ENCODE measurements at regions not wholly inside any gene's neighbourhood (a gene's known extent, or its start where the extent isn't known, plus 50 kb on each side); places are given as distances from the start of the nearest gene placed in this dataset.

- no peaks in the 10 kb centered on the region for H3K36me3 ChIP-seq
- no peaks in the 10 kb centered on the region for H3K9me3 ChIP-seq
- no peaks in the 10 kb centered on the region for H3K27me3 ChIP-seq (replicated peaks; ENCODE audit: insufficient read depth)
- no peak overlapping the region for H3K27ac ChIP-seq
- H3K4me1 ChIP-seq (replicated peaks), result no peaks in the 10 kb centered on the region
- WGBS, result 20% methylated on average over 15 of the region's 15 CpGs
- intact Hi-C loops (cut with DNase I), result no loop called here
- H3K4me3 ChIP-seq, result no peak overlapping the region
- TF ChIP-seq POLR2A (IDR thresholded peaks at IDR 0.05) (no peak), POLR2AphosphoS5 (IDR thresholded peaks at IDR 0.05) (no peak), CTCF (IDR thresholded peaks at IDR 0.05) (no peak)
- peak; percentile 9 for DNase-seq (ENCODE audit: low spot score)
These were observed 652.0 kb upstream of the NOX3 start for GRCh38 chr6:156107624-156108101.

GRCh38 chr6:156102129-156102528 is 646.5 kb upstream of the NOX3 start:
- no peak for DNase-seq (ENCODE audit: low spot score)
- H3K36me3 ChIP-seq, result no peaks in the 10 kb centered on the region
- H3K4me1 ChIP-seq (replicated peaks), result no peaks in the 10 kb centered on the region
- TF ChIP-seq POLR2AphosphoS5 (IDR thresholded peaks at IDR 0.05) (no peak), POLR2A (IDR thresholded peaks at IDR 0.05) (no peak)
- no peaks in the 10 kb centered on the region for H3K27me3 ChIP-seq (replicated peaks; ENCODE audit: insufficient read depth)
- H3K4me3 ChIP-seq, result no peak overlapping the region
- intact Hi-C loops (cut with DNase I), result no loop called here
- no peak overlapping the region for H3K27ac ChIP-seq
- WGBS, result 95% methylated on average over 3 of the region's 3 CpGs
- no peaks in the 10 kb centered on the region for H3K9me3 ChIP-seq

GRCh38 chr6:156098839-156099238 is 643.2 kb upstream of the NOX3 start:
- intact Hi-C loops (cut with DNase I), result no loop called here
- 95% methylated on average over 1 of the region's 1 CpG for WGBS
- no peak for DNase-seq (ENCODE audit: low spot score)

GRCh38 chr6:156087487-156087886 is 631.8 kb upstream of the NOX3 start:
- H3K4me3 ChIP-seq, result no peak overlapping the region
- no peaks in the 10 kb centered on the region for H3K4me1 ChIP-seq (replicated peaks)
- H3K27me3 ChIP-seq (replicated peaks; ENCODE audit: insufficient read depth), result no peaks in the 10 kb centered on the region
- intact Hi-C loops (cut with DNase I), result no loop called here
- TF ChIP-seq POLR2A (IDR thresholded peaks at IDR 0.05), result no peak
- H3K27ac ChIP-seq, result no peak overlapping the region
- DNase-seq (ENCODE audit: low spot score), result no peak
- no peaks in the 10 kb centered on the region for H3K9me3 ChIP-seq
- no peaks in the 10 kb centered on the region for H3K36me3 ChIP-seq

More at GRCh38 chr6:156098839-156099238, 643.2 kb upstream of the NOX3 start:
- Histone ChIP-seq H3K27me3 (replicated peaks; ENCODE audit: insufficient read depth) (no peaks in the 10 kb centered on the region), H3K36me3 (no peaks in the 10 kb centered on the region), H3K9me3 (no peaks in the 10 kb centered on the region), H3K27ac (no peak overlapping the region), H3K4me3 (no peak overlapping the region), H3K4me1 (replicated peaks) (no peaks in the 10 kb centered on the region)
- no peak for TF ChIP-seq CTCF (IDR thresholded peaks at IDR 0.05)
- no peak for TF ChIP-seq POLR2AphosphoS5 (IDR thresholded peaks at IDR 0.05)
- TF ChIP-seq POLR2A (IDR thresholded peaks at IDR 0.05), result no peak

GRCh38 chr6:156082012-156082411 is 626.4 kb upstream of the NOX3 start:
- intact Hi-C loops (cut with DNase I), result no loop called here
- 27% methylated on average over 3 of the region's 3 CpGs for WGBS
- H3K9me3 ChIP-seq, result no peaks in the 10 kb centered on the region
- H3K4me3 ChIP-seq, result no peak overlapping the region
- no peaks in the 10 kb centered on the region for H3K27me3 ChIP-seq (replicated peaks; ENCODE audit: insufficient read depth)
- no peak for DNase-seq (ENCODE audit: low spot score)
- H3K4me1 ChIP-seq (replicated peaks), result no peaks in the 10 kb centered on the region
- TF ChIP-seq POLR2A (IDR thresholded peaks at IDR 0.05) (no peak), CTCF (IDR thresholded peaks at IDR 0.05) (no peak), POLR2AphosphoS5 (IDR thresholded peaks at IDR 0.05) (no peak)
- H3K36me3 ChIP-seq, result no peaks in the 10 kb centered on the region
- no peak overlapping the region for H3K27ac ChIP-seq

GRCh38 chr6:156080371-156080770 is 624.7 kb upstream of the NOX3 start:
- no peak for DNase-seq (ENCODE audit: low spot score)
- no peaks in the 10 kb centered on the region for H3K27me3 ChIP-seq (replicated peaks; ENCODE audit: insufficient read depth)
- no peak overlapping the region for H3K27ac ChIP-seq
- H3K36me3 ChIP-seq, result no peaks in the 10 kb centered on the region
- 85% methylated on average over 1 of the region's 1 CpG for WGBS
- H3K4me3 ChIP-seq, result no peak overlapping the region
- no peak for TF ChIP-seq POLR2AphosphoS5 (IDR thresholded peaks at IDR 0.05)
- TF ChIP-seq POLR2A (IDR thresholded peaks at IDR 0.05), result no peak
- no peak for TF ChIP-seq CTCF (IDR thresholded peaks at IDR 0.05)
- H3K9me3 ChIP-seq, result no peaks in the 10 kb centered on the region
- no peaks in the 10 kb centered on the region for H3K4me1 ChIP-seq (replicated peaks)
- intact Hi-C loops (cut with DNase I), result no loop called here

Data from prostate gland (tissue), 2 donors.